ENCODE measurements at regions not wholly inside any gene's neighbourhood (a gene's known extent, or its start where the extent isn't known, plus 50 kb on each side); places are given as distances from the start of the nearest gene placed in this dataset.

DNA sequence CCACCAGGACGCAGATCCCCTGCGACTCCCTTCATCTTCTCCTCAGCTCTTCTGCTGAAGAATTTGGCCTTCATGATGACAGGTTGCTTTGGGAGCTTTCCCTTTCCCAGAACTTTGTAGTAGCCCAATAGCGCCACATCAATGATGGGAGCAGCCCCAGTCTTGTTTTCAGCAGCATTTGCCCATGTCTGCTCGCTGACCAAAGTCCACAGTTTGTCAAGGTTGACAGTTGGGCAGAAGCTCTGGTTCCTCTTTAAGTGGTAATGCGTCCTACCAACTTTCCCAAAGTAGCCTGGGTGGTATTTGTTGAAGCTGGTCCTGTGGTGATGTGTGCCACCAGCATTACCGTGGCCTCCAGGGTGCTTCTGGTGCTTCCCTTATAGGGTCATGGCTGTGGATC is 62.2 kb downstream of the GCNT4 start:
- Histone ChIP-seq H3K27ac (replicated peaks) (no peak overlapping the region), H3K4me1 (no peaks in the 10 kb centered on the region), H3K9me3 (replicated peaks) (peaks cover 18% of the 10 kb centered on the region), H3K36me3 (no peaks in the 10 kb centered on the region), H3K27me3 (ENCODE audit: low read depth) (no peaks in the 10 kb centered on the region), H3K4me3 (no peak overlapping the region)
- no peak for DNase-seq
- TF ChIP-seq, protein P1, sequence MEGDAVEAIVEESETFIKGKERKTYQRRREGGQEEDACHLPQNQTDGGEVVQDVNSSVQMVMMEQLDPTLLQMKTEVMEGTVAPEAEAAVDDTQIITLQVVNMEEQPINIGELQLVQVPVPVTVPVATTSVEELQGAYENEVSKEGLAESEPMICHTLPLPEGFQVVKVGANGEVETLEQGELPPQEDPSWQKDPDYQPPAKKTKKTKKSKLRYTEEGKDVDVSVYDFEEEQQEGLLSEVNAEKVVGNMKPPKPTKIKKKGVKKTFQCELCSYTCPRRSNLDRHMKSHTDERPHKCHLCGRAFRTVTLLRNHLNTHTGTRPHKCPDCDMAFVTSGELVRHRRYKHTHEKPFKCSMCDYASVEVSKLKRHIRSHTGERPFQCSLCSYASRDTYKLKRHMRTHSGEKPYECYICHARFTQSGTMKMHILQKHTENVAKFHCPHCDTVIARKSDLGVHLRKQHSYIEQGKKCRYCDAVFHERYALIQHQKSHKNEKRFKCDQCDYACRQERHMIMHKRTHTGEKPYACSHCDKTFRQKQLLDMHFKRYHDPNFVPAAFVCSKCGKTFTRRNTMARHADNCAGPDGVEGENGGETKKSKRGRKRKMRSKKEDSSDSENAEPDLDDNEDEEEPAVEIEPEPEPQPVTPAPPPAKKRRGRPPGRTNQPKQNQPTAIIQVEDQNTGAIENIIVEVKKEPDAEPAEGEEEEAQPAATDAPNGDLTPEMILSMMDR (IDR thresholded peaks at IDR 0.05; ENCODE audit: borderline replicate concordance), result no peak
- intact Hi-C loops (cut with micrococcal nuclease), result no loop called here

DNA sequence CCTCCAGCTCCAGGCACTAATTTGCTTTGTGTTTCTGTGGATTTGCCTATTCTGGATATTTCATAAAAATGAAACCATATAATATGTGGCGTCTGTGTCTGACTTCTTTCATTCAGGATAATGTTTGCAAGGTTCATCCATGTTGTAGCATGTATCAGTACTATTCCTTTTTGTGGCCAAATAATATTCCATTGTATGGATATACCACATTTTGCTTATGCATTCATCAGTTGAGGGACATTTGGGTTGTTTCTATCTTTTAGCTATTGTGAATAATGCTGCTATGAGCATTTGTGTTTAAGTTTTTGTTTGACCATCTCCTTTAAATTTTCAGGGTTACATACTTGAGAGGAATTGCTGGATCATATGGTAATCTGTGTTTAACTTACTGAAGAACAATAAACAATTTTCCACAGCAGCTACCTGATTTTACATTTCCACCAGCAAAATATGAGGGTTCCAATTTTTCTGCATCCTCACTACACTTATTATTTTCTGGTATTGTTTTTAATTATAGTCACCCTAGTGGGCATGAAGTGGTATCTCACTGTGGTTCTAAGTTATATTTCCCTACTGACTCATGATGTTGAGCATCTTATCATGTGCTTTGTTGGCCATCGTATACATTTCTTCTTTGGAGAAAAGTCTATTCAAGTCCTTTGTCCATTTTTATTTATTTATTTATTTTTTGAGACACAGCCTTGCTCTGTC is 63.9 kb downstream of the GCNT4 start:
- no peak overlapping the region for H3K27ac ChIP-seq (replicated peaks)
- H3K9me3 ChIP-seq (replicated peaks), result peaks cover 18% of the 10 kb centered on the region
- H3K4me3 ChIP-seq, result no peak overlapping the region
- H3K36me3 ChIP-seq, result no peaks in the 10 kb centered on the region
- H3K27me3 ChIP-seq (ENCODE audit: low read depth), result no peaks in the 10 kb centered on the region
- DNase-seq, result no peak
- TF ChIP-seq, protein P1 (IDR thresholded peaks at IDR 0.05; ENCODE audit: borderline replicate concordance), result no peak
- H3K4me1 ChIP-seq, result no peaks in the 10 kb centered on the region
- intact Hi-C loops (cut with micrococcal nuclease), result no loop called here

DNA sequence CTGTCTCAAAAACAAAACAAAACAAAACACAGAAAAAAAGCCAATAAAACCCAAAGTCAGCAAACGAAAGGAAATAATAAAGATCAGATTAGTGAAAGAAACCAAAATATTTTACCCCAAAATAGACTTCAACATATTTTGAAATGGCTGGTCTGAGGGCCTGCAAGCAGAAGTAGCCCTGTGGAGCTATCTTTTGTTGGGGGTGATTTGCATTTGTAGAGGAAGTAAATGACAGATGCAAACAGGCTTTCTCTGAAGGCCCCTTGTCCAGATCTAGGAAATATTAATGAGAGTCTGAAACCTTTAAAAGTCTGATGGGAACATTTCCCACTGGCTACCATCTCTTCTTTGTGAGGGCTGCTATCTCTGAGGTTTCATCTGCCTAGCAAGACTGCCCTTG is 74.0 kb downstream of the GCNT4 start:
- H3K27me3 ChIP-seq (ENCODE audit: low read depth), result peaks cover 4% of the 10 kb centered on the region
- H3K9me3 ChIP-seq (replicated peaks), result peaks cover 8% of the 10 kb centered on the region
- H3K4me1 ChIP-seq, result no peaks in the 10 kb centered on the region
- TF ChIP-seq, protein P1 (IDR thresholded peaks at IDR 0.05; ENCODE audit: borderline replicate concordance), result no peak
- H3K27ac ChIP-seq (replicated peaks), result no peak overlapping the region
- no peak overlapping the region for H3K4me3 ChIP-seq
- intact Hi-C loops (cut with micrococcal nuclease), result no loop called here
- DNase-seq, result no peak
- no peaks in the 10 kb centered on the region for H3K36me3 ChIP-seq

DNA sequence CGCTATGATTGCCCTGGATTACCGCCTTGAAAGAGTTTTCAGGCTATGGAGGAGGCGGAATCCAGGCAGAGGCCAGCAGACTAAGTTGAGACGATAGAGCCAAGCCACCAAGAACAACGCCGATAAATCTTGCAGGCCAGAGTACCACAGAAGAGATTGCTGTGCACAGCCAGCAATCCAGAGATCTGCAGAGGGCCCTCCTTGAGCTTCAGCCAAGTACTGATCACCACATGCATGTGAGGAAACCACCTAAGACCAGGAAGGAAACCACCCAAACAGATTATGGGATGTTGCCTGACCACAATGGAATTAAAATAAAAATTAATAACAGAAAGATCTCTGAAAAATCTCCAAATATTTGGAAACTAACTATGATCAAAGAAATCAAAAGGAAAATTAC is 74.9 kb downstream of the GCNT4 start:
- no peak overlapping the region for H3K27ac ChIP-seq (replicated peaks)
- no peak overlapping the region for H3K4me3 ChIP-seq
- H3K27me3 ChIP-seq (ENCODE audit: low read depth), result peaks cover 4% of the 10 kb centered on the region
- intact Hi-C loops (cut with micrococcal nuclease), result no loop called here
- H3K4me1 ChIP-seq, result no peaks in the 10 kb centered on the region
- H3K9me3 ChIP-seq (replicated peaks), result peaks cover 11% of the 10 kb centered on the region
- H3K36me3 ChIP-seq, result no peaks in the 10 kb centered on the region
- DNase-seq, result no peak
- TF ChIP-seq, protein P1 (IDR thresholded peaks at IDR 0.05; ENCODE audit: borderline replicate concordance), result no peak

DNA sequence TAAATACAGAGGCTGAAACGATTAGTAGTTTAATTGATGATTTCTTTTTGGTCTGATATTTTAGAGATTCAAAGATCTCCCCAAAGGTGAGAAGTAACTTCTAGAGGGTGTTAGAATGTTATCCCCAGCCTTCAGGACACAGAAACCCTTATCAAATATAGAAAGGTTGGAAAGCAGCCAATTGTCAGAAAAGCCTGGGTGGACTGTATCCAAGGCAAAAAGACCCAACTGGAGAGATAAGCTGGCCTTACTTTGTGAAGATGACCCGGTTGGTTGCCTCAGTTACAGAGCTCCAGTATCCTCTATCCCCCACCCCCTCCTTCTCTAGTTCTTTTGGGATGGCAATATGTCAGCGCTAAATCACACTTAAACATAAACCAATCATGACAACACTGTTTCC is 75.7 kb downstream of the GCNT4 start:
- Histone ChIP-seq H3K4me3 (no peak overlapping the region), H3K27ac (replicated peaks) (no peak overlapping the region), H3K9me3 (replicated peaks) (peaks cover 19% of the 10 kb centered on the region), H3K4me1 (no peaks in the 10 kb centered on the region), H3K27me3 (ENCODE audit: low read depth) (peaks cover 4% of the 10 kb centered on the region), H3K36me3 (no peaks in the 10 kb centered on the region)
- TF ChIP-seq, protein P1 (IDR thresholded peaks at IDR 0.05; ENCODE audit: borderline replicate concordance), result no peak
- intact Hi-C loops (cut with micrococcal nuclease), result no loop called here
- DNase-seq, result no peak
